SU-DHL-6 (cell line): ENCODE measurements at regions not wholly inside any gene's neighbourhood (a gene's known extent, or its start where the extent isn't known, plus 50 kb on each side); places are given as distances from the start of the nearest gene placed in this dataset.

Source experiments
- CTCF ChIP-seq: fragments of 200-600 bp; sonication (generic); IDR thresholded peaks from one replicate; pipeline ENCODE4 v1.5.1; 2017; ENCODE audit warnings: antibody characterized with exemption, mild to moderate bottlenecking, low read length, moderate library complexity; ENCODE audit not compliant: insufficient read depth, poor library complexity, severe bottlenecking
- EZH2phosphoT487 ChIP-seq: fragments of 200-600 bp; sonication (generic), shearing (Covaris generic); conservative IDR thresholded peaks from 2 replicates; pipeline ENCODE4 v1.6.1; 2018; ENCODE audit warnings: mild to moderate bottlenecking, antibody characterized with exemption, low read length, moderate library complexity, mixed read lengths

DNA sequence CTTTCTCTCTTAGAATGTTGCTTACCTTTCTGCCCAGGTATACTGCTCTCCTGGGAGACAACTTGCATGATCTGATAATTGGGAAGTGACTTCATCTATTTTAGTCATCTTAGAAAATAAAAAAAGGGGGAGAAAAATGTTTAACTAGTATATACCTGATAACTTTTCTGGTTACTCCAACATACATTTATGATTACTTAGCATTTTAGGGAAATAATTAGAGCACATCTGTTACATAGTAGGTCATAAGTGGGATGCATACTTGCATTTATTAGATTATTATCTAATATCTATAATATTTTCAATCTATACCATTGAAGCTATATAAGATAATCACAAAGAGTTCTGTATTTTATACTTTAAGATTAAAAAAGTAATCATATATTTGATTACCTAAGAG is 193.9 kb upstream of the EYS start:
- no peak for TF ChIP-seq CTCF
- no peak for TF ChIP-seq EZH2phosphoT487
